ENCODE measurements at regions not wholly inside any gene's neighbourhood (a gene's known extent, or its start where the extent isn't known, plus 50 kb on each side); places are given as distances from the start of the nearest gene placed in this dataset.
"Not testable (repeated sequence)": the region's sequence is repeated elsewhere in the genome, so short reads cannot be mapped to it uniquely, and the experiment has no call there.

DNA sequence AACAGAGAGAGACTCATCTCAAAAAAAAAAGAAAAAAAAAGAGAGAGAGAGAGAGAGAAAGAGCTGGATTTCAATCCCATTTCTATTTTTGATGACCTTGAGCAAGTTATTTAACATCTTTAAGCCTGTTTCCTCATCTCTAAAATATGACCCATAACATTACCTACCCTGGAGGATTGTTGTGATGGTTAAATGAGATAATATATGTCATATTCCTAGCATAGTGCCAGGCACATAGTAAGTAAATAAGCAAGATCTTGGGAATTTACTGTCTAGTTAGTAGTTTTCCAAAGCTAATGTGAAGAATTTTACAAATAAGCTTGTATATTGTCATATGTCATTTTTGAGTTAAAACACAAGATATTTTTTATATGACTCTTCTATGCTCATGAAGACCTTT is 236.5 kb downstream of the PHLDA1 start:
- ATAC-seq, result no peak
- intact Hi-C loops (cut with DNase I), result no loop called here

DNA sequence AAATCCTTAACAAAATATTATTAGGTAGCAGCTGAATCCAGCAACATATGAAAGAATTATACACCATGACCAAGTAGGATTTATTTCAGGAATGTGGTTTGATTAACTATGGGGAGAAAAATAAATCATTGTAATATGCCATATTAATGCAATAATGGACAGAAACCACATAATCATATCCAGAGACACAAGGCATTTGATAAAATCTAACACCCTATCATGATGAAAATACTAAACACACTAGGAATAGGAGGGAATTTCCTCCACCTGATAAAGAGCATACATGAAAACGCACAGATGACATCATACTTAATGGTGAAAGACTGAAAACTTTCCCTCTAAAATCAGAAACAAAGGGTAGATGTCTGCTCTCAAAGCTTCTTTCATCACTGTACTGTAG is 238.9 kb downstream of the PHLDA1 start:
- H3K4me3 ChIP-seq, result no peak overlapping the region
- DNase-seq (no peak), ATAC-seq (no peak)
- H3K27me3 ChIP-seq, result no peaks in the 10 kb centered on the region
- intact Hi-C loops (cut with DNase I), result no loop called here
- TF ChIP-seq, protein P1, sequence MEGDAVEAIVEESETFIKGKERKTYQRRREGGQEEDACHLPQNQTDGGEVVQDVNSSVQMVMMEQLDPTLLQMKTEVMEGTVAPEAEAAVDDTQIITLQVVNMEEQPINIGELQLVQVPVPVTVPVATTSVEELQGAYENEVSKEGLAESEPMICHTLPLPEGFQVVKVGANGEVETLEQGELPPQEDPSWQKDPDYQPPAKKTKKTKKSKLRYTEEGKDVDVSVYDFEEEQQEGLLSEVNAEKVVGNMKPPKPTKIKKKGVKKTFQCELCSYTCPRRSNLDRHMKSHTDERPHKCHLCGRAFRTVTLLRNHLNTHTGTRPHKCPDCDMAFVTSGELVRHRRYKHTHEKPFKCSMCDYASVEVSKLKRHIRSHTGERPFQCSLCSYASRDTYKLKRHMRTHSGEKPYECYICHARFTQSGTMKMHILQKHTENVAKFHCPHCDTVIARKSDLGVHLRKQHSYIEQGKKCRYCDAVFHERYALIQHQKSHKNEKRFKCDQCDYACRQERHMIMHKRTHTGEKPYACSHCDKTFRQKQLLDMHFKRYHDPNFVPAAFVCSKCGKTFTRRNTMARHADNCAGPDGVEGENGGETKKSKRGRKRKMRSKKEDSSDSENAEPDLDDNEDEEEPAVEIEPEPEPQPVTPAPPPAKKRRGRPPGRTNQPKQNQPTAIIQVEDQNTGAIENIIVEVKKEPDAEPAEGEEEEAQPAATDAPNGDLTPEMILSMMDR (IDR thresholded peaks at IDR 0.05), result no peak
- H3K4me1 ChIP-seq, result no peaks in the 10 kb centered on the region
- no peak overlapping the region for H3K27ac ChIP-seq
- no peaks in the 10 kb centered on the region for H3K36me3 ChIP-seq
- no peaks in the 10 kb centered on the region for H3K9me3 ChIP-seq

More for the DNA sequence above, 236.5 kb downstream of the PHLDA1 start:
- Histone ChIP-seq H3K27ac (no peak overlapping the region), H3K9me3 (no peaks in the 10 kb centered on the region), H3K36me3 (no peaks in the 10 kb centered on the region), H3K27me3 (no peaks in the 10 kb centered on the region), H3K4me1 (no peaks in the 10 kb centered on the region), H3K4me3 (no peak overlapping the region)
- DNase-seq, result no peak
- TF ChIP-seq, protein P1 (IDR thresholded peaks at IDR 0.05), result no peak

DNA sequence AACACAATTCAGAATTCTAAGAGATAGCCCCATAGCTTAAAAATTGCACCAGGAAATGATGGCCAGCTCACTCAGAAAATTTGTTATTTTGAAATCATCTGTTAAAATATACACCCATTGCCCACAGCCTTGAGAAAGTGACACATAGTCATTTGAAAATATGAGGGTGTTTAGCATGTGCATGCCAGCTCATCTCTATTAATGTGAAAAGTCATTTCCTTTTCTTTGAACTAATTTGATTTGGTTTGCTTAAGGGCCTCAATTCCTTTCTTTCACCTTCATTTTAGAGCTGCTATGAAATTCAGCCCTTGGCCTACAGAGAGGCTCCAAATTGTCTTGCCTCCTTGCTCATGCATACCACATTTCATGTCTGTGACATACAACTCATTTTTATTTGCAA is 241.4 kb downstream of the PHLDA1 start:
- ATAC-seq, result no peak
- Histone ChIP-seq H3K4me1 (no peaks in the 10 kb centered on the region), H3K9me3 (no peaks in the 10 kb centered on the region), H3K27me3 (no peaks in the 10 kb centered on the region), H3K36me3 (no peaks in the 10 kb centered on the region), H3K27ac (no peak overlapping the region), H3K4me3 (no peak overlapping the region)
- DNase-seq, result no peak
- intact Hi-C loops (cut with DNase I), result no loop called here
- TF ChIP-seq, protein P1 (IDR thresholded peaks at IDR 0.05), result no peak

DNA sequence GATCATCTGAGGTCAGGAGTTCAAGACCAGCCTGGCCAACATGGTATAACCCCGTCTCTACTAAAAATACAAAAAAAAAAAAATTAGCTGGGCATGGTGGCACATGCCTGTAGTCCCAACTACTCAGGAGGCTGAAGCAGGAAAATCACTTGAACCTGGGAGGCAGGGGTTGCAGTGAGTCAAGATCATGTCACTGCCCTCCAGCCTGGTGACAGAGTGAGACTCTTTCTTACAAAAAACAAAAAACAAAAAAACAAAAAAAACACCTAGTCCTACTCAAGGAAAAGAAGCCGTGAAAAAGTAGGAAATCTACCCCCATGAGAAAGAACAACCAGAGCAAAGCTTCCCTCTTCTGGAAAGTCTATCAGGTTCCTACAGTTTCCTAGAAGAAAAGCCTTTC is 244.4 kb downstream of the PHLDA1 start:
- H3K27ac ChIP-seq; intact Hi-C loops (cut with DNase I); H3K4me3 ChIP-seq; ATAC-seq; H3K36me3 ChIP-seq; DNase-seq; H3K9me3 ChIP-seq; H3K4me1 ChIP-seq; H3K27me3 ChIP-seq: not testable (repeated sequence)

DNA sequence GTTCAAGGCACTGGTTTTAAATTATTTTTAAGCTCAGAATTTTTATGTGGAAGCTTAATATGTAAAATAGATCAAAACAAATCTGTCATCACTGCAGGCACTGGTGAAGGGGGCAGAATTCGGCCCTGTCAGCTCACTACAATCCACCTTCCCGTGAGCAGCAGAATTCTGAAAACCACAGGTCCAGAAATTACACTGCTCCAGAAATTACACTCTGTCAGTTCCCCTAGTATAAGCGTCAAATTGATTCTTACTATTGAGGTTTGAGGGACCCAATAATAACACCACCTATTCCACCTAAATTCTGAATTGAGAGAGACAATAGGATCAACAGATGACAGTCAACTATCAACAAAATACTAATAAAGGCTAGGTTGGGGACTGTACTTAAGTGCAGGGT is 245.5 kb downstream of the PHLDA1 start:
- ATAC-seq (no peak), DNase-seq (no peak)
- TF ChIP-seq, protein P1 (IDR thresholded peaks at IDR 0.05), result no peak
- intact Hi-C loops (cut with DNase I), result no loop called here
- Histone ChIP-seq H3K27me3 (no peaks in the 10 kb centered on the region), H3K9me3 (no peaks in the 10 kb centered on the region), H3K27ac (no peak overlapping the region), H3K4me3 (no peak overlapping the region), H3K4me1 (no peaks in the 10 kb centered on the region), H3K36me3 (no peaks in the 10 kb centered on the region)

DNA sequence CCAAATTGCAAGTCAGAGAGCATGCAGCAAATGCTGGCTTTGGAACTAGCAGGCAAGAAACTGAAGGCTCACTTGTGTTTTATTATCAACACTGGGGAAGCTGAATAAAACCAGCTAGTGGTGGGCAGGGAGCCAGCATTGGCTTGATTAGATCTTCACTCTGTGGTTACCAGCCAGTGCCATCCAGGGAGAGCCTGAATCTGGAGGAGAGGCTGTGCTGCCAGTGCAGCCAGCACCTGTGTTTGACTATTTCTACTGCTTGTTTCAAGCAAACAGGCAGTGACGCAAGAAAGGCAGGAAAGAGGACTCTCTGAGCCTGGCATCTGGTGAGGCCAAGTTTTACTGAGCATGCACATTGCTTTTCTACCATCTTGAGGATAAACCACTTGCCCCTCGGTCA is 247.0 kb downstream of the PHLDA1 start:
- TF ChIP-seq, protein P1 (IDR thresholded peaks at IDR 0.05), result no peak
- DNase-seq, result peak in 2 of 4 donors; percentile 25 to 39
- peak; percentile 82 for ATAC-seq

More for the DNA sequence above, 247.0 kb downstream of the PHLDA1 start:
- no peak overlapping the region for H3K4me3 ChIP-seq
- H3K4me1 ChIP-seq, result no peaks in the 10 kb centered on the region
- H3K27ac ChIP-seq, result no peak overlapping the region
- intact Hi-C loops (cut with DNase I), result no loop called here
- no peaks in the 10 kb centered on the region for H3K9me3 ChIP-seq
- no peaks in the 10 kb centered on the region for H3K27me3 ChIP-seq
- H3K36me3 ChIP-seq, result no peaks in the 10 kb centered on the region

Measured in left lung (tissue), 4 donors.